ENCODE measurements at regions not wholly inside any gene's neighbourhood (a gene's known extent, or its start where the extent isn't known, plus 50 kb on each side); places are given as distances from the start of the nearest gene placed in this dataset.

- DNase-seq (no peak), ATAC-seq (no peak)
- intact Hi-C loops (cut with DNase I): no loop called here
- Histone ChIP-seq H3K36me3 (replicated peaks in 1 of 2; ENCODE audit: insufficient read depth in 1 of 2, low read depth in 2 of 2) (no peaks in the 10 kb centered on the region), H3K27me3 (no peaks in the 10 kb centered on the region), H3K4me3 (no peak overlapping the region), H3K4me1 (no peaks in the 10 kb centered on the region), H3K27ac (no peak overlapping the region), H3K9me3 (no peaks in the 10 kb centered on the region)
- TF ChIP-seq CTCF (IDR thresholded peaks at IDR 0.05): no peak
- TF ChIP-seq POLR2A (IDR thresholded peaks at IDR 0.05): no peak
Observed at GRCh38 chr3:156760333-156760732, 65.8 kb upstream of the LEKR1 start.

GRCh38 chr3:156761007-156761406 is 65.1 kb upstream of the LEKR1 start:
- Histone ChIP-seq H3K36me3 (replicated peaks in 1 of 2; ENCODE audit: insufficient read depth in 1 of 2, low read depth in 2 of 2) (no peaks in the 10 kb centered on the region), H3K4me3 (no peak overlapping the region), H3K4me1 (no peaks in the 10 kb centered on the region), H3K27me3 (no peaks in the 10 kb centered on the region), H3K27ac (no peak overlapping the region), H3K9me3 (no peaks in the 10 kb centered on the region)
- TF ChIP-seq POLR2A (IDR thresholded peaks at IDR 0.05): no peak
- no peak for TF ChIP-seq CTCF (IDR thresholded peaks at IDR 0.05)
- intact Hi-C loops (cut with DNase I): no loop called here
- DNase-seq (no peak), ATAC-seq (no peak)
- WGBS, 2 donors: 50 to 60% methylated on average over 2 of the region's 2 CpGs

GRCh38 chr3:156761713-156762451 is 64.3 kb upstream of the LEKR1 start:
- no peak for TF ChIP-seq POLR2A (IDR thresholded peaks at IDR 0.05)
- no peak for TF ChIP-seq CTCF (IDR thresholded peaks at IDR 0.05)
- H3K4me1 ChIP-seq: no peaks in the 10 kb centered on the region
- H3K9me3 ChIP-seq: no peaks in the 10 kb centered on the region
- H3K27ac ChIP-seq: no peak overlapping the region
- DNase-seq (no peak), ATAC-seq (no peak)
- 66 to 95% methylated on average over 3 to 4 of the region's 4 CpGs for WGBS, 2 donors
- no peaks in the 10 kb centered on the region for H3K27me3 ChIP-seq
- intact Hi-C loops (cut with DNase I): no loop called here
- no peak overlapping the region for H3K4me3 ChIP-seq
- H3K36me3 ChIP-seq (replicated peaks in 1 of 2; ENCODE audit: insufficient read depth in 1 of 2, low read depth in 2 of 2): no peaks in the 10 kb centered on the region

- WGBS, 2 donors: 85 to 90% methylated on average over 4 of the region's 4 CpGs
- Histone ChIP-seq H3K9me3 (no peaks in the 10 kb centered on the region), H3K4me3 (no peak overlapping the region), H3K27ac (no peak overlapping the region), H3K36me3 (replicated peaks in 1 of 2; ENCODE audit: insufficient read depth in 1 of 2, low read depth in 2 of 2) (no peaks in the 10 kb centered on the region), H3K27me3 (no peaks in the 10 kb centered on the region), H3K4me1 (no peaks in the 10 kb centered on the region)
- ATAC-seq (no peak), DNase-seq (peak in 1 of 4 donors; percentile 4)
- intact Hi-C loops (cut with DNase I): no loop called here
- TF ChIP-seq POLR2A (IDR thresholded peaks at IDR 0.05): no peak
Observed at GRCh38 chr3:156762631-156763185, 63.4 kb upstream of the LEKR1 start.

- TF ChIP-seq CTCF (IDR thresholded peaks at IDR 0.05) (no peak), POLR2A (IDR thresholded peaks at IDR 0.05) (no peak)
- Histone ChIP-seq H3K27ac (no peak overlapping the region), H3K4me3 (no peak overlapping the region), H3K36me3 (replicated peaks in 1 of 2; ENCODE audit: insufficient read depth in 1 of 2, low read depth in 2 of 2) (no peaks in the 10 kb centered on the region), H3K27me3 (no peaks in the 10 kb centered on the region), H3K9me3 (no peaks in the 10 kb centered on the region), H3K4me1 (no peaks in the 10 kb centered on the region)
- ATAC-seq (no peak), DNase-seq (no peak)
- 78 to 91% methylated on average over 2 of the region's 2 CpGs for WGBS, 2 donors
- intact Hi-C loops (cut with DNase I): no loop called here
Observed at GRCh38 chr3:156763386-156763785, 62.8 kb upstream of the LEKR1 start.

All from body of pancreas (tissue), 4 donors.